ENCODE measurements at regions not wholly inside any gene's neighbourhood (a gene's known extent, or its start where the extent isn't known, plus 50 kb on each side); places are given as distances from the start of the nearest gene placed in this dataset.

GRCh38 chr13:29654843-29655547 is 59.5 kb upstream of the SLC7A1 start:
- no peak for DNase-seq

- DNase-seq: no peak
Measured at GRCh38 chr13:29654384-29654783, 58.9 kb upstream of the SLC7A1 start.

- no peak for DNase-seq
Measured at GRCh38 chr13:29648760-29649159, 53.3 kb upstream of the SLC7A1 start.
